Endothelial cell (in vitro differentiated cells): ENCODE measurements at regions not wholly inside any gene's neighbourhood (a gene's known extent, or its start where the extent isn't known, plus 50 kb on each side); places are given as distances from the start of the nearest gene placed in this dataset.

Experiments used
- DNase-seq: peaks from one replicate; pipeline ENCODE4 v3.0.0; 2021; ENCODE audit warnings: low spot score
- H3K27ac Mint-ChIP-seq: one replicate; pipeline ENCODE4 v1.8.0; 2021; ENCODE audit warnings: mixed read lengths, inconsistent platforms; ENCODE audit not compliant: unreplicated experiment
- H3K27me3 Mint-ChIP-seq: one replicate; pipeline ENCODE4 v1.8.0; 2021; ENCODE audit warnings: mild to moderate bottlenecking, moderate library complexity, mixed read lengths, inconsistent platforms; ENCODE audit not compliant: unreplicated experiment
- H3K36me3 Mint-ChIP-seq: one replicate; pipeline ENCODE4 v1.8.0; 2021; ENCODE audit warnings: mild to moderate bottlenecking, low read depth, mixed read lengths, inconsistent platforms; ENCODE audit not compliant: unreplicated experiment
- H3K4me1 Mint-ChIP-seq: one replicate; pipeline ENCODE4 v1.8.0; 2021; ENCODE audit warnings: mild to moderate bottlenecking, mixed read lengths, inconsistent platforms; ENCODE audit not compliant: unreplicated experiment
- H3K4me3 Mint-ChIP-seq: one replicate; pipeline ENCODE4 v1.8.0; 2021; ENCODE audit warnings: mild to moderate bottlenecking, mixed read lengths, inconsistent platforms; ENCODE audit not compliant: unreplicated experiment
- H3K9me3 Mint-ChIP-seq: one replicate; pipeline ENCODE4 v1.8.0; 2021; ENCODE audit warnings: mixed read lengths, inconsistent platforms; ENCODE audit not compliant: unreplicated experiment
- CTCF ChIP-seq: fragments of 200-600 bp; sonication (generic); IDR thresholded peaks from one replicate; pipeline ENCODE4 v1.5.0; 2021; ENCODE audit warnings: antibody characterized with exemption; ENCODE audit not compliant: unreplicated experiment

GRCh38 chr11:112689851-112690250, 271.4 kb upstream of the NCAM1 start:
- TF ChIP-seq CTCF: no peak
- DNase-seq: no peak
- H3K9me3 Mint-ChIP-seq: no peaks in the 10 kb centered on the region
- H3K4me3 Mint-ChIP-seq: no peak overlapping the region
- H3K36me3 Mint-ChIP-seq: no peaks in the 10 kb centered on the region
- peaks cover 3% of the 10 kb centered on the region for H3K27me3 Mint-ChIP-seq
- H3K4me1 Mint-ChIP-seq: peaks cover 3% of the 10 kb centered on the region
- no peak overlapping the region for H3K27ac Mint-ChIP-seq

GRCh38 chr11:112693781-112694180, 267.4 kb upstream of the NCAM1 start:
- Mint-ChIP-seq H3K4me1 (peaks cover 4% of the 10 kb centered on the region), H3K4me3 (no peak overlapping the region), H3K27me3 (peaks cover 3% of the 10 kb centered on the region), H3K27ac (no peak overlapping the region), H3K9me3 (no peaks in the 10 kb centered on the region), H3K36me3 (no peaks in the 10 kb centered on the region)
- no peak for TF ChIP-seq CTCF
- no peak for DNase-seq

- Mint-ChIP-seq H3K4me3 (no peak overlapping the region), H3K9me3 (no peaks in the 10 kb centered on the region), H3K36me3 (no peaks in the 10 kb centered on the region), H3K4me1 (peaks cover 4% of the 10 kb centered on the region), H3K27me3 (peaks cover 3% of the 10 kb centered on the region), H3K27ac (no peak overlapping the region)
- no peak for DNase-seq
- TF ChIP-seq CTCF: no peak
Observed at GRCh38 chr11:112694245-112694644, 267.0 kb upstream of the NCAM1 start.

- H3K27me3 Mint-ChIP-seq: peaks cover 3% of the 10 kb centered on the region
- H3K27ac Mint-ChIP-seq: no peak overlapping the region
- no peak overlapping the region for H3K4me3 Mint-ChIP-seq
- H3K36me3 Mint-ChIP-seq: no peaks in the 10 kb centered on the region
- peaks cover 4% of the 10 kb centered on the region for H3K4me1 Mint-ChIP-seq
- TF ChIP-seq CTCF: no peak
- DNase-seq: no peak
- H3K9me3 Mint-ChIP-seq: no peaks in the 10 kb centered on the region
Observed at GRCh38 chr11:112694813-112695212, 266.4 kb upstream of the NCAM1 start.

- Mint-ChIP-seq H3K4me1 (peaks cover 4% of the 10 kb centered on the region), H3K36me3 (no peaks in the 10 kb centered on the region), H3K4me3 (no peak overlapping the region), H3K27me3 (peaks cover 3% of the 10 kb centered on the region), H3K9me3 (no peaks in the 10 kb centered on the region), H3K27ac (no peak overlapping the region)
- TF ChIP-seq CTCF: peak; percentile 46
- no peak for DNase-seq
Observed at GRCh38 chr11:112697391-112698178, 263.6 kb upstream of the NCAM1 start.
